Lower leg skin (tissue), 3 donors: ENCODE measurements at regions not wholly inside any gene's neighbourhood (a gene's known extent, or its start where the extent isn't known, plus 50 kb on each side); places are given as distances from the start of the nearest gene placed in this dataset.

Experiments used
- POLR2A ChIP-seq, 2 donors: fragments of 450-650 bp; IDR thresholded peaks; one replicate each; pipeline ENCODE4 v1.6.1; 2016 to 2017; ENCODE audit warnings: antibody characterized with exemption in 2 of 2, mild to moderate bottlenecking in 1 of 2, moderate library complexity in 1 of 2
- TF ChIP-seq, protein P1 (sequence below), 3 donors: fragments of 450-650 bp; IDR thresholded peaks; one replicate each; pipeline ENCODE4 v1.5.1; 2016; ENCODE audit warnings: antibody characterized with exemption in 3 of 3, mild to moderate bottlenecking in 3 of 3, moderate library complexity in 2 of 3

DNA sequence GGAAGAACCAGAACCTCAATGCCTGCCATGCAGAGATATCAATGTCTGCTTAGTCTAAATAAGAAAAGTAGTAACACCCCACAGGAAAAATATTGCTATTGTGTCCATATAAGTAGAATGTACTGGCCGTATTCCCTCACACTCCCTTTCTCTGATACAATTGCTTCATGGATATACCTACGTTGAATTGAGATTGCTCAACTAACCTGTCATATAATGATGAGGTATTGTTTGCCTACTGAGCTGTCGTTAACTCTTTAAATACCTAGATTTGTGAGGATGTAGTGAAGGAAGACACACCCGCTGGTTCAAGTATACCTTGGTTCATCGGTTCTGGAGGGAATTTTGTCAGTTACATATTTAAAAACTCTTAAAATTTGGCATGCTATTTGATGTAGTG, 480.7 kb upstream of the TCF4 start:
- TF ChIP-seq, protein P1, sequence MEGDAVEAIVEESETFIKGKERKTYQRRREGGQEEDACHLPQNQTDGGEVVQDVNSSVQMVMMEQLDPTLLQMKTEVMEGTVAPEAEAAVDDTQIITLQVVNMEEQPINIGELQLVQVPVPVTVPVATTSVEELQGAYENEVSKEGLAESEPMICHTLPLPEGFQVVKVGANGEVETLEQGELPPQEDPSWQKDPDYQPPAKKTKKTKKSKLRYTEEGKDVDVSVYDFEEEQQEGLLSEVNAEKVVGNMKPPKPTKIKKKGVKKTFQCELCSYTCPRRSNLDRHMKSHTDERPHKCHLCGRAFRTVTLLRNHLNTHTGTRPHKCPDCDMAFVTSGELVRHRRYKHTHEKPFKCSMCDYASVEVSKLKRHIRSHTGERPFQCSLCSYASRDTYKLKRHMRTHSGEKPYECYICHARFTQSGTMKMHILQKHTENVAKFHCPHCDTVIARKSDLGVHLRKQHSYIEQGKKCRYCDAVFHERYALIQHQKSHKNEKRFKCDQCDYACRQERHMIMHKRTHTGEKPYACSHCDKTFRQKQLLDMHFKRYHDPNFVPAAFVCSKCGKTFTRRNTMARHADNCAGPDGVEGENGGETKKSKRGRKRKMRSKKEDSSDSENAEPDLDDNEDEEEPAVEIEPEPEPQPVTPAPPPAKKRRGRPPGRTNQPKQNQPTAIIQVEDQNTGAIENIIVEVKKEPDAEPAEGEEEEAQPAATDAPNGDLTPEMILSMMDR (IDR thresholded peaks at IDR 0.05) = no peak
- TF ChIP-seq POLR2A (IDR thresholded peaks at IDR 0.05) = no peak
